Esophagus squamous epithelium (tissue), 4 donors: ENCODE measurements at regions not wholly inside any gene's neighbourhood (a gene's known extent, or its start where the extent isn't known, plus 50 kb on each side); places are given as distances from the start of the nearest gene placed in this dataset.

Source experiments
- POLR2A ChIP-seq, 4 donors: fragments of 450-650 bp; IDR thresholded peaks; one replicate each; pipeline ENCODE4 v1.6.1; 2017; ENCODE audit warnings: antibody characterized with exemption in 4 of 4, mild to moderate bottlenecking in 4 of 4, moderate library complexity in 3 of 4
- TF ChIP-seq, protein P1 (sequence below), 6 experiments: fragments of 450-650 bp in 4 of 6; fragments of 200-600 bp in 2 of 6; sonication (generic) in 2 of 6; IDR thresholded peaks; one replicate each; pipeline ENCODE4 v1.5.1; 2016 to 2019; ENCODE audit warnings: antibody characterized with exemption in 6 of 6, mild to moderate bottlenecking in 4 of 6, moderate library complexity in 4 of 6

DNA sequence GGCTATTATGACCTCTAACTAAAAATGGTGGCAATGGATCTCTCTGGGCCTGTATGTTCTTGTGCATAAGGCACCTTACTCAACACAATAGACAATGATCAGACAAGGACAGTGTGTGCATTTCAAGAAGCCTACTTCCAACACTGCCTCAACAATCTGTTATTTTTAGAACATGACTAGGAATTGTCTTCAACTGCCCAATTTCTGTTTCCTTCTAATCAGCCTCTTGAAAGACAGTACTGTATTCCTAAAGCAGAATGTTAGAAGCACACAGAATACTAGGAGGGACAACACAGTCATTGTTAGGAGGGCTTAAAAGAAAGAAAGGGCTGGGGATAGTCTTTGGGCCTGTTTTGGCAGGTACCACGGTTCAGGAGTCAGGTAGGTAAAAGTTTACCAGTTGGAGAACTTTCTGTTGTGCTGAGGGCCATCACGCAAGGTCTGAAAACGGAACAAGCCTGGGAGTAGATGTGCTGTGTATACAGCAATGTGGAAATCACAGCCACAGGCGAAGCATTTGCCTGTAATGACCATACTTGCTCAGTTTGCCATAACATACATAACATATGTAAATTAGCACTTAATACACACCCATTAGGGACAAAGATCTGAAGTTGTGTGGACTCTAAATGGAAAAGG is 100.8 kb upstream of the ATXN3L start:
- TF ChIP-seq, protein P1, sequence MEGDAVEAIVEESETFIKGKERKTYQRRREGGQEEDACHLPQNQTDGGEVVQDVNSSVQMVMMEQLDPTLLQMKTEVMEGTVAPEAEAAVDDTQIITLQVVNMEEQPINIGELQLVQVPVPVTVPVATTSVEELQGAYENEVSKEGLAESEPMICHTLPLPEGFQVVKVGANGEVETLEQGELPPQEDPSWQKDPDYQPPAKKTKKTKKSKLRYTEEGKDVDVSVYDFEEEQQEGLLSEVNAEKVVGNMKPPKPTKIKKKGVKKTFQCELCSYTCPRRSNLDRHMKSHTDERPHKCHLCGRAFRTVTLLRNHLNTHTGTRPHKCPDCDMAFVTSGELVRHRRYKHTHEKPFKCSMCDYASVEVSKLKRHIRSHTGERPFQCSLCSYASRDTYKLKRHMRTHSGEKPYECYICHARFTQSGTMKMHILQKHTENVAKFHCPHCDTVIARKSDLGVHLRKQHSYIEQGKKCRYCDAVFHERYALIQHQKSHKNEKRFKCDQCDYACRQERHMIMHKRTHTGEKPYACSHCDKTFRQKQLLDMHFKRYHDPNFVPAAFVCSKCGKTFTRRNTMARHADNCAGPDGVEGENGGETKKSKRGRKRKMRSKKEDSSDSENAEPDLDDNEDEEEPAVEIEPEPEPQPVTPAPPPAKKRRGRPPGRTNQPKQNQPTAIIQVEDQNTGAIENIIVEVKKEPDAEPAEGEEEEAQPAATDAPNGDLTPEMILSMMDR (IDR thresholded peaks at IDR 0.05): no peak
- TF ChIP-seq POLR2A (IDR thresholded peaks at IDR 0.05): no peak
